Activated gamma-delta T cell treated with Interleukin-2 at 50 U/mL for 16 hours (primary cell): ENCODE measurements at regions not wholly inside any gene's neighbourhood (a gene's known extent, or its start where the extent isn't known, plus 50 kb on each side); places are given as distances from the start of the nearest gene placed in this dataset.

Experiments
- DNase-seq: peaks from one replicate; pipeline ENCODE4 v3.0.0-alpha.2; 2020

DNA sequence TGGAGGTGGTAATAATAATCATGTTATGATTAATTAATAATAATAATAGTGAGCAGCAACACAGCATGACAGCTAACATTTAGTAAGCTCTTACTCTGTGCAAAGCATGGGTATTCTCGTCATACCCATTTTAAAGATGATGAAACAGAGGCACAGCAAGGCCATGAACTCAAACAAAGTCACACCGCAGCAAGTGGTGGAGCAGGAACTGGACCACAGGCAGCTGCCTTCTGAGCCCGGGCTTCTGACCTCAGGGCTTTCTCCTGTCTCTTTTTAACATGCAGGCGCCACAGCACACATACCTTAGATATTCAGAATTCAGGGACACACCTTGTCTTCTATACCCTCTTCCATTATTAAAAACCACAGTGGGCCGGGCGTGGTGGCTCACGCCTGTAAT is 50.7 kb upstream of the SPATA12 start:
- no peak for DNase-seq

DNA sequence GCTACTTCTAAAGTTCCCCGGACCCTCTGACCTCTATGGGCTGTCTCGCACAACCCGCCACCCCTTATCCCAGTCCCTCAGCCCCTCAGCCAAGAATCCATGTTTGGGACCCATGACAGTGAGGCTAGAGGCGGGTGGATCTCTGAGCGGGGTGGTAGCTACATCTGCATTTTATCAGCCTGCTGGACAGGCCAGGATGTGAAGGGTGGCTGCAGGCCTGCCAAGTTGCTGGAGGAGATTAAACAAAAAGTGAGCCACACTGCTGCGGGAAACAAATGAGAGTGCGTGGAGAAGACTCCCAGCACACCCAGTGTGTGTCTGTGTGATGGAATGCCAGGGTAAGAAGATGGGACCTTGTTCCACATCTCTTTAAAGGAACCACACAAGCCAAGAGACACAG is 51.1 kb upstream of the SPATA12 start:
- DNase-seq, result no peak

DNA sequence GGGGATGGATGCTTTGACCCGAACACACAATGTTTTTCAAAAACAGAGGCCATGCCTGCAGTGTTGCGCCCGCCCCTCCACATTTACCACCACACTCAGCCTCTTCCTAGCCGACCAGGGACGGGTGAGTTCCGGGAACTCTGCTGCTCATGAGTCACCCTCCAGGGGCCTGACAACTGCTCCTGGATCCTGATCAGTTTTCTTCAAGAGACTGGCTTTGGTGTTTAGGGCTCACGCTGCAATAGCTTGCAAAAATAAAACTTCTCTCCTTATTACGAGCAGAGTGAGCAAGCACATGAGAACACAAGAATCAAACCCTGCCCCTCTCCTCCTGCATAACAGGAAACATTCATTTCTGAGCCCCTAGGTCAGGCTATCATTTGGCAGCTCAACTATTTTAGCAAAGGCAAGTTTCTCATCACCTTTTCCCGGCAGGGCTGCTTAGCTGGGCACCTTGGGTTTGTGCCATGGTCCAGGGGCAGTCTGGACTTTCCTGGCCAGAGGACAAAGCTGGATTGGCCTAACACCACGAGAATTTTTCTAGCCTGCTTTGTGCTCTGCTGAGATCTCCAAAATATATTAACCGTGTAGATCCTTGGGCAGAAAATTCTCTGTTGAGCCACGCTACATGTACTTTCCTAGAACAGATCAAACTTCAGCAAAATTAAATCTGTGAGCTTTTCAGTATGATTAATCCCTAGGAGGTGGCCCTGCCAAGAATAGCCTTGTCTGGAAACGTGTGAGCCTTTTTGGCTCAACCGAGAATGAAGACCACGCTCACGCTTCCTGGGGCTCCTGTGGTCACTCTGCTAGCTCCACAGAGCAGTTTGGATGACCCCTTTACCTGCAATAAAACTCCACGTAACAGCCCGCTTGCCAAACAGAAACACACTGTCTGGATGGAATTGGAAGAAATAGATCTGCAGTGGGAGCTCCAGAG is 52.7 kb upstream of the SPATA12 start:
- DNase-seq, result no peak

DNA sequence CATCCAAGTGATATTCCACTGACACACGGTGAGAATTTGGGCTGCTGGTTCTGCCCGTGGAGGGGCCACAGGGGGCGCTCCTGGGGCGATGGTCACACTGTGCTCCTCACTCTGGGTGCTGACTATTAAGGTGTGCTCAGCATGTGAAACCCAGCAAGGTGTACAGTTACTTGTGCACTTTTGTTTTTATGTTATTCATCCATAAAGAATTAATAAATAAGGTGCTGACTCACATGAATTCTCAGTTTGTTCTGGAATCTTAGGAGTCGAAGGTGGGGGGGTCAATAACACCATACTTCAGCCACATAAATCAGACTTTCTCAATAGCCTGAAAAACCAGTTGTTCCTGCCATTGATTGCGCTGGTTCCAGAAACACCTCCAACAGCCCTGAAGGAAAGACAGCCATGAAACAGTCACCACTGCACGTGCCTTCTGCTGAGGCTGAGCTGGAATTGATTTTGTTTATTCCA is 53.5 kb upstream of the SPATA12 start:
- no peak for DNase-seq

DNA sequence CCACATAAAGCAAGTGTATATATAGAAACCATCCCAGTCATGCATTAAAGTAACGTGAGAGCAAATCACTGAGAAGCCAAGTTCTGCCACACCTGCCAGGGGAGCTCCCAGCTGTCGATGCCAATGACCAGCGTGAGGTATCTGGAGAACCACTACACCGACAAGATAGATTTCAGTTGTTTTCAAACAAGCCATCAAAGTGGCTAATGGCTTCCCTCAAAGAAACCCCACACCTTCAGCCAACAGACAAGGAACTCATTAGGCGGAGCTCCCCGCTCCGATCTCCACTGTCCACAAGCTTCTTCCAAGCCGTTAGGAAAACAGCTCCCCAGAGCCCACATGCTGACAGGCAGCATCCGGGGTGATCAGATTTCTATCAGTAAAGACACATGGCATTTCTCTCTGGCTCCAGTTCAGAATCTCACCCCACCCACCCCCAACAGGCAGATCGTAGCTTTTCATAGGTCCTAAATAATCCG is 54.2 kb upstream of the SPATA12 start:
- DNase-seq, result no peak

DNA sequence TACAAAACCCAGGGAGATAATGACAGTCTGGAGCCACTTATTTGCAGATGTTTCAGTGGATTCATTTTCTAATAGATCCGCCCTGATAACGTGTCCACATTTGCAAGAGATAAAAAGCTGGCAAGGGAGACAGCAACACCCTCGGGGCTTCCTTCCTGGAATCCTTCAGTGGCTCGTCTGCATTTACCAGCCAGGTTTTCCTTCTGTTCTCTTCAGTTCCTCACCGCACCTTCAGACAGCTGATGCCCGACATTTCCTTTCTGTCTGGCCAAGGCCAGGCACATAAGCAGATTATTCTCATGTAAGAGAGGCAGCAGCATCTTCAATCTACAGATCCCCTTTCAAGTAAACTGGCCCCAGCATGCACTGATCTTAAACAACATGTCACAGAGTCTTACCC is 56.2 kb upstream of the SPATA12 start:
- no peak for DNase-seq

DNA sequence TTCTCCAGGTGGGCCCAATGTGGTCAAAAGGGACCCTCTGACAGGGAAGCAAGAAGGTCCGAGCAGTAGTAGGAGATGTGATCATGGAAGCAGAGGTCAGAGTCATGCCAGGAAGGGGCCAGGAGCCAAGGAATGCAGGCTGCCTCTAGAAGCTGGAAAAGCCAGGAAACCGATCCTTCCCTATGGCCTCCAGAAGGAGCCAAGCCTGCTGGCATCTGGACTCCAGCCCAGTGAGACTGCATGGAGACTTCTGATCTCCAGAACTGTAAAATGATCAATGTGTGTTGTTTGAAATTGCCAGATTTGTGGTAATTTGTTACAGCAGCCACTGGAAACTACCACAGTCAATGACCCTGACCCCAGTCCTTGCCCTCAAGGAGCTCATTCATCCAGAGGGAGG is 56.8 kb upstream of the SPATA12 start:
- DNase-seq, result no peak

DNA sequence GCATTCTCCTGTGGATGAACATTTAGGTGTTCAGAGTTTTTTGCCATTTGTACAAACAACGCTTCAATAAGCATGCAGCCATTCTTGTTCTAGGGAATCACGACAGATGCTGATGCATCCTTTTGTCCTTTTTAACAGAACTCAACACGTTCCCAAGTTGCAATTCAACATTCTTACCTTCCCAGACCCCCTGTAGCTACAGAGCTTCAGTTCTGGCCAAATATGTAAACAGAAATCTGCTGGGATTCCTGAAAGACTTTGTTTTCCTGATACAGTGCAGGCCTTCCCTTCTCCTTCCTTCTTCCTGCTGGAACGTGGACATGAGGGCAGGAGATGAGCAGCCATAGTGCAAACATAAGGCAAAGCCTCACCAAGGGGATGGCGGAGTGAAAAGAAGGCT is 59.1 kb upstream of the SPATA12 start:
- DNase-seq, result no peak

DNA sequence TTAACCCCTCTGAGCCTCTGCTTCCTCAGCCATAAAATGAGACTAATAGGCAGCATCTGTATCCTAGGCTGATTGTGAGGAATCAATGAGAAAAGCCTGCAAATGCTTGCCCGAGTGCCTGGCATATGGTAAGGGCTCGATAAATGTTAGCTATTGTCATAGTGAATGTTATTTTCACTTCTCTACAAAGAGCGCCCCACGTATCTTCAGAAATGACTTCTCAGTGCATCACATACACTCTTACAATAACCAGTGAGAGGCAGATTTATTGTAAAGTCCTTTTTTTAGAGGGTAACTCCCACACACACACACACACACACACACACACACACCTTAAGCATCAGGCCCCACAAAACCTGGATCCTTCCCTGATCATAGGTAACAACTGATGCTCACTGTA is 60.5 kb upstream of the SPATA12 start:
- DNase-seq, result no peak

DNA sequence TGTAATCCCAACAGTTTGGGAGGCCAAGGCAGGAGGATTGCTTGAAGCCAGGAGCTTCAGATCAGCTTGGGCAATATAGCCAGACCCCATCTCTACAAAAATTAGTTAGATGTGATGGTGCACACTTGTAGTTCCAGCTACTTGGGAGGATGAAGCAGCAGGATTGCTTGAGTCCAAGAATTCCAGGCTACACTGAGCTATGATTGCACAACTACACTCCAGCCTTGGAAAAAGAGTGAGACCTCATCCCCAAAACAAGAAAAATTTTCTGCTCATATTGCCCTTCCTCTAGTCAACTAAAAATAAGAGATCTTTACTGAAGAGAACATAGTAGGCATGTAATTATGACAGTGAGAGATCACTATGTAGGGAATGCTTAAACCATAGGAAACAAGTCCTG is 60.9 kb upstream of the SPATA12 start:
- no peak for DNase-seq

DNA sequence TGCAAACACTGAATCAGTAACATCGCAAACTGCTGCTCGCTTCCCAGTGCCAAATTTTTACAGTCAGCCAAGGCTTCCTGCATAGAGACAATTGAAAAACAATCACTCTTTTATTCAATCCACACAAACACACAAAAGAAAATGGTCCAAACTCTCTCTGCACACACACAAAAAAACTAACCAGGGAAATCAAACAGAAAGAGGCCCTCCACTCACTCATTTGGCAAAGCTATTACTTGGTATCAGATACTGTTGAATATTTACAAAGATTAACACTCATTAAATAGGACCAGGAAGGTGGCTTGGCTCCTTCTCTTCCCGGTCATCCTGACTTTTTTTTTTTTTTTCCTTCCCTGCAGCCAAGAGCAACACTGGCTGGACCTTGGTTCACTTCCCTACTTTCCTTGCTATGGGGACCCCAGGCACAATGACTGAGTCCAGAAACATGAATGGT is 62.4 kb upstream of the SPATA12 start:
- DNase-seq, result no peak

DNA sequence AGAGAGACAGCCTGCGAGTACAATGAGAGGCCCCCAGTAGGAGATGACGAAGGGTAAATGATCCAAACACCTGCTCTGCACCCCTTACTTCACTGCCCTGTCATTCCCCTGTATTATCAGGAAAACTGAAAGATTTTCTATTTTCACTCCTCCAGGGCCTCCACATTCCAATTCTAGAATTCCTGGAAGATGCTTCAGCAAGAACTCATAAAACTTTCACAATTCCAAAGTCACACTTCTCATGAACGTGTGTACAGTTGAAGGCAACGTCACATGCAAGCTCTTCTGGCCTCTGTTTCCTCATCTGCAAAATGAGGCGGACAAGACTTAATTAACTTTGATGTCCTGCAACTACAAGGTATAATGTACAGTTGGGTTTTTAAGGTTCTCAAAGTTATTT is 62.8 kb upstream of the SPATA12 start:
- no peak for DNase-seq

DNA sequence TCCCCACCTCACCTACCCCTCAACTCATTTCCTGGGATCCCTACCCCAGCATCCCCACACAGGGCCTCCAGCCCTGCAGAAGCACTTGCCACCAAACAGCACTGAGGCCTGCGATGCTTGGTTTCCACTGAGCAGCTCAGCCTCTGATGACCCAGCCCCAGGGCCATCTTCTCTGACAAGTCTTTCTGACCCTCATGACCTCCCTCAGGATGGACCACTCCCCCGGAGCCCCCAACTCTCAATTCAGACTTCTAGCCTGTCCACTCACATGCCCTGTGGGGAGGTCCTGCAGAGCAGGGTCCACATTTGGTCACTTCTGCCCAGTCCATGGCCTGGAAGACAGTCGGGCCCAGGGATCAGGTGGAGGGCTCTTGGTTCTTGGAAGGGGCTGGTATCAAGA is 63.4 kb upstream of the SPATA12 start:
- no peak for DNase-seq

DNA sequence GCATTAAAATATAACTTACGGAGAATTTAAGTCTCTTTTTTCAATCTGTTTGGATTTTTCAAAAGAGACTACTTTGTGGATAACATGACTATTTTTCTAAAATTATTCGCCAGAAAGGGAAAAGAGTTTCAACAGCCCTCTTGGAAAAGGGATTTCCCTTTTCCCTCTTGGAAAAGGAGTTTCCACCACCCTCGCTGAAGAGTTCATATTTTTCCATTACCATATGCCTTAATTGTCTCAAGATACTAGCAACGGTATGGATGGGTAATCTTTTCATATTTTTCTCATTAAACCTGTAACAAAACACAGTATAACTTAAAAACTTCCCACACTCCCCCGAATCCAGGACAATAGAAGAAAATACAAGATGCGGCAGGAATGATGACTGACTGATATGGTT is 66.1 kb upstream of the SPATA12 start:
- no peak for DNase-seq

DNA sequence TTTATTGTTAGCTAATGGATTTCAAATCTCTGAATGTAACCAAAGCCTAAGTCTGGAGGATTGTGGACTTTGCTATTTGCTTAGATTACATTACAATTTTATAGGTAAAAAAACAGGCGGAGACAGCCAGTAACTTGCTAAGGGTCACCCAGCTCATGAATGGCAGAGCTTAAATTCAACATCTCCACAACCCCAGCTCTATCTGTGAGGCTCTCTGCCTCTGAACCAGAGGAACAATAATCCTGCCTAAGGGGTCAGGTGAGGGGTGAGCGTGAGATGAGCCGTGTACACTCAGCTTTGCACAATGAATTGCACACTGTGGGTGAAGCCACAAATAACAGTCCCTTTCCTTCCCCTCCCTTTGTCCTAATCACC is 69.8 kb upstream of the SPATA12 start:
- no peak for DNase-seq

DNA sequence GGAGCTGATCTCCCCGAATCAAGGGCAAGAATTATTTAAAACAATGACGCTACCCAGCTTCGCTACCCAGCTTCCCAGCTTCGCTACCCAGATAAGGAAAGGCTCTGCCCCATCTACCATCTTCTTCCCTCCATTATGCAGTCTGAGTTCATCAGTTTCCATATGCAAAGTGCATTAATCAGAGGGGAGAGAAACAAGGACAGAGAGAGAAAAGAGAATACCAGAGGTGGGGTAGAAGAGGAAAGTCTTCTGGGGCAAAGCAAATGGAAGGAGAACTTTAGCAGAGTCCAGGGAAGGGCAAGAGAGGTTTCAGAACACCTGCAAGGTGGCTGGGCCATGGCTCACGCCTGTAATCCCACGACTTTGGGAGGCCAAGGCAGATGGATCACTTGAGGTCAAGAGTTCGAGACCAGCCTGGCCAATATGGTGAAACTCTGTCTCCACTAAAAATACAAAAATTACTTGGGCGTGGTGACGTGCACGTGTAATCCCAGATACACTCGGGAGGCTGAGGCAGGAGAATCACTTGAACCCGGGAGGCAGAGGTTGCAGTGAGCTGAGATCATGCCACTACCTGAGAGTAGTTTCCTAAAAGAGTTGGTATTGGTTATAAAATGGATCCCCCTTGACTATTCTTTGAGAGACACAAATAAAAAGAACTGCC is 70.4 kb upstream of the SPATA12 start:
- no peak for DNase-seq

DNA sequence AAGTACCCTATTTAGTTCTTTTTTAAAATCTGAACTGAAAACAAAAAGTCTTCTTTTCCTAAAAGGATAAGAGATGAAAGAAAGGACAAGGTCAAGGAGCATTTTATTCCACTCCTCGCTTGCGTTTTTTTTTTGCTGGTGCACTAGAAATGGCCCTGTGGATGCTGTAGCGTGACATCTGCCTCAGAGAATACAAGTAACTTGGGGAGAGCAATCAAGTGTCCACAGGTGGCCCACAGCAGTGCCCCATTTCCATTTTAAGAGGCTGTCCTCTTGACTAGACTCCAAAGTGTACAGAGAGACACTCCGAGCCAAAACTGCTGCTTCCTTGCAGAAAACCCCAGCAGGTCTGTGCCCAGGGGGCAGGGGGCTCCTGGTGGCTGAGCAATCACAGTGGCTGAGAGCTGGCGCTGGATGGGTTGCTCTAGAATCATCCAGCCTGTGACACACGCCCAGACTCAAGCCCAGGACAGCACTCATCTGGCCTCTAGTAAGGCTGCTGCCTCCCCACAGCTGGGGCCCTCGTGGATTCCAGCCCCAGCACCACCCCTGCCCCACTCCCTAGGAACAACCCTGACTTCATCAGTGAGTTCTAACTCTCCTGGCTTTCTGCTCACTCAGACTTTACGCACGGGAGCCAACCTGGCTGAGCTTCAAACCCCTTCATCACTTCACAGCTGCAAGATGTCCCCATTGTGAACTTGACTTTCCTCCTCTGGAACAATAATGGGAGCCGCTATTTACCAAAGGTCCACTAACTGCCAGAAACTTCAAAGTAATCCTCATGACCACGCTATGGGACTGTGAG is 71.1 kb upstream of the SPATA12 start:
- no peak for DNase-seq

DNA sequence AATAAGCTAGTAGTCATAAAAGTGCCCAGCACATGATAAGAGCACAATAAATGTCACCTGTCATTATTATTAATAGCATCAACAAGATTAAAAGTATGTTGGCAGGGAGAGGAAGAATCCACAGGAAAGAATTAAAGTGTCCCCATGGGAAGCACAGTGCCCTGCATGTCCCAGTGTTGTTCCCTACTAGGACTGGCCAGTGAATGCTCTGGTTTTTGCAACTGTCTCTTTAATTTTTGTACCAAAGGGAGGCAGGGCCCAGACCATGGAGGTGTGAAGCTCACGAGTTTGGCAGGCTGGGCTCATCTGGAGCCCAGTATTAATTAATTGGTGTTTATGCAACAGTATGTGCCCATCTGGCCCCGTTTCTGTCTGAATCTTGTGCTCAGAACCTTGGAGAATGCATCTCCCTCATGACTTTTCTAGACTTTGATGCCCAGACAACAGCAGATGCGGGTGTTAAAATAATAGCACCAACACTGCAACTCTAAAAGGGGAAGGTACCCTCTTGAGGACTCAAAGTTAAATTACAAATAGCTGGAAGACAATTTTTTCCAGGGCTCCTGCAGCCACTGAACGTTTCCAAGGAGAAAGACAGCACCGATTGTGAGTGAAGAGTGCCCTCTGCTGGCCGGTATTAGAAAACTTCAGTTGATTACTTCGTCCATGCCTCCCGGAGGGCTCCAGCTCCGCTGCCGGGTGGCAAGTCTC is 71.9 kb upstream of the SPATA12 start:
- peak; percentile 73 for DNase-seq

DNA sequence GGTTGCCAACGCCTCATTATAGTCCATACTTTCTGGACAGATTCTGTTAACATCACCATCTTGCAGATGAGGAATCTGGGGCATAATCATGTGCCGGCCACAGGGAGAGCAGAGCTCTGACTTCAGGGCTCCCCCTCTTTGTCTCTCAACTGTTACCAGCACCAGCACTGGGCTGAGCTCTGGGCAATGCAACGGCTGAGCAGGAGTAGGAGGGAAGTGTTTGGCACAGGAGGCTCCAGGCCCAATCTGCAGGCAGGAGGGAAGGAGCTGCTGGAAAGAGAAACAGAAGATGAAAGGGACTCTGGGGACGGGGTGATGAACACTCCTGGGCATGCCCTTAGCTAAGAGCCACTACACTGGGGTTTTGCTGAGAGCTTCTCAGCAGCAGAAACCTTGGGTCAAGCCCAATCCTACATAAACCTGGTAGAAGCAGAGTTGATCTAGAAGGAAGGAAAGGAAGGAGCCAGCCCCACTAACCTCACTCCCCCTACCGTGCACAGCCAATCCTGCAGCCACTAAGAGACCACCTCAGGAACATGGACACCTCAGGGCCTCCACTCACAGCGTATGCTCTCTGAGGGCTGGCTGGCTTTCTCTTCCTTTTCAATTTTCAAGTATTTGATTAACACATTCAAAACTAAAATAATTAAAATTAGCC is 73.1 kb upstream of the SPATA12 start:
- no peak for DNase-seq

DNA sequence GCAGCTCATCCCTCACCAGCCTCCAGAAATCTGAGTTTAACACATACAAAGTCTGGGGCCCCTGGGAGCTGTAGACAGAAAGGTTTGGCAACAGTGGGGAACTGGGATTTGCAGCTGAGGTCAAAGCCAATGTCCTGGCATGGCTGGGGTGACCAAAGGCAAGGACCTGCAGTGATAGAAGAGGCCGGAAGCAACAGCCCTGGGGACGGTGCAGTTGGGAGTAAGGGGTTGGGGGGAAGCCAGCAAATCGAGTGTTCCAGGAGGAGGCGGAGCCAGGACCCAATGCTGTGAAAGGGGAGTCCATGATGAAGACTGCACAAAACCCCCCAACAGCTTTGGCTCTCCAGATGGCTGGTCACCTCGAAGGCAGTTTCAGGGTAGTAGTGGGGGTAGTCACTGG is 74.1 kb upstream of the SPATA12 start:
- no peak for DNase-seq

DNA sequence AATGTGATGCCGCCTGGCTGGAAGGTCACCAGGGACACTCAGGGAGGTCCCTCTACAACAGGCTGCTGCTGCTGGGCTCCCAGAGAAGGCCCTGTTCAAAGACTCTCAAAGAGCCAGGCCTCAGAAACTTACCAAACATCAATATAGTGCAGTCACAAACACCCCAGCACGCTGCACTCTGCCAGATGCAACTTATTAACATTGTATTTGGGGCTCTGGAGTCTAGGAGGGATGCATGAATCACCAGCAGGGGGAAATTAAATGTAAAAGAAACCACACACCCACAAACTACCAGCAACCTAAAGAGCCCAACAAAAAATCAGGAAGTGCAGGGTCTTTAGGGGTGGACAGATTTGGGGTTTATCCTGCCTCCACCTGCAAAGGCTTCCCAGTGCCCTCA is 74.6 kb upstream of the SPATA12 start:
- no peak for DNase-seq

DNA sequence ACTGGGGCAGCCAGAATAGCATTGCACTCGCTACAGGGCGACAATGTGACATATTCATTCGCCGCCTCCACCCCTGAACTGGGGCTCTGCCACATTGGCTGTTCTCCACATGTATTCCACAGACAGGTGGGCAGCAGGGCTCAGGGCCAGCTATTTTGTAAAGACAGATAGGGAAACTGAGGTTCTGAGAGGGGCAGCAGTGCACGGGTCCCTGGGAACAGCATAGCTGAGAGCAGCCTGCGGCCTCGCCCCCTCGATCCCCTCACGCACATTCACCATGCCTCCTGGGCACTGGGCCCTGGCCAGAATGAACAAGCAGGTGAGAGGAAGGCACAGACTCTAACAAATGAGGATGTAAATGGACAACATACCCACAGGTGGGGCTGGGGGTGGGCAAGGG is 75.0 kb upstream of the SPATA12 start:
- DNase-seq, result no peak
